ENCODE measurements at regions not wholly inside any gene's neighbourhood (a gene's known extent, or its start where the extent isn't known, plus 50 kb on each side); places are given as distances from the start of the nearest gene placed in this dataset.
A peak's percentile ranks its signal among the peaks of the same experiment; 100 is the strongest.
"Not testable (repeated sequence)": the region's sequence is repeated elsewhere in the genome, so short reads cannot be mapped to it uniquely, and the experiment has no call there.

- DNase-seq (ENCODE audit: low read depth in 2 of 2): no peak
These were observed 57.0 kb downstream of the MSTN start for GRCh38 chr2:190005513-190005912.

- DNase-seq (ENCODE audit: low read depth in 2 of 2): no peak
These were observed 62.9 kb downstream of the MSTN start for GRCh38 chr2:189999661-190000060.

GRCh38 chr2:189998665-189999064 lies 63.9 kb downstream of the MSTN start:
- DNase-seq (ENCODE audit: low read depth in 2 of 2): not testable (repeated sequence)

GRCh38 chr2:189997016-189997415 lies 65.5 kb downstream of the MSTN start:
- no peak for DNase-seq (ENCODE audit: low read depth in 2 of 2)

GRCh38 chr2:189995679-189996078 lies 66.8 kb downstream of the MSTN start:
- DNase-seq (ENCODE audit: low read depth in 2 of 2): no peak

GRCh38 chr2:189982780-189983394 lies 79.6 kb downstream of the MSTN start:
- DNase-seq (ENCODE audit: low read depth in 2 of 2): no peak

- no peak for DNase-seq (ENCODE audit: low read depth in 2 of 2)
These were observed 80.4 kb downstream of the MSTN start for GRCh38 chr2:189982087-189982486.

GRCh38 chr2:189976488-189976887 lies 86.0 kb downstream of the MSTN start:
- not testable (repeated sequence) for DNase-seq (ENCODE audit: low read depth in 2 of 2)

- DNase-seq (ENCODE audit: low read depth in 2 of 2): no peak
These were observed 102.2 kb downstream of the MSTN start for GRCh38 chr2:189960346-189960745.

GRCh38 chr2:189959450-189959849 lies 103.1 kb downstream of the MSTN start:
- DNase-seq (ENCODE audit: low read depth in 2 of 2): no peak

GRCh38 chr2:189954989-189955388 lies 107.5 kb downstream of the MSTN start:
- no peak for DNase-seq (ENCODE audit: low read depth in 2 of 2)

- no peak for DNase-seq (ENCODE audit: low read depth in 2 of 2)
These were observed 109.9 kb downstream of the MSTN start for GRCh38 chr2:189952536-189953109.

GRCh38 chr2:189951791-189952535 lies 110.6 kb downstream of the MSTN start:
- no peak for DNase-seq (ENCODE audit: low read depth in 2 of 2)

GRCh38 chr2:189943009-189943408 lies 119.5 kb downstream of the MSTN start:
- DNase-seq (ENCODE audit: low read depth in 2 of 2): no peak

- no peak for DNase-seq (ENCODE audit: low read depth in 2 of 2)
These were observed 121.6 kb downstream of the MSTN start for GRCh38 chr2:189940913-189941312.

- no peak for DNase-seq (ENCODE audit: low read depth in 2 of 2)
These were observed 124.8 kb downstream of the MSTN start for GRCh38 chr2:189937691-189938090.

GRCh38 chr2:189933911-189934399 lies 128.6 kb downstream of the MSTN start:
- DNase-seq (ENCODE audit: low read depth in 2 of 2): peak; percentile 85

- DNase-seq (ENCODE audit: low read depth in 2 of 2): no peak
These were observed 129.5 kb downstream of the MSTN start for GRCh38 chr2:189933041-189933440.

GRCh38 chr2:189927823-189928222 lies 134.7 kb downstream of the MSTN start:
- no peak for DNase-seq (ENCODE audit: low read depth in 2 of 2)

Data from fibroblast of skin of left biceps (primary cell).